Stomach (tissue), 8 donors: ENCODE measurements at regions not wholly inside any gene's neighbourhood (a gene's known extent, or its start where the extent isn't known, plus 50 kb on each side); places are given as distances from the start of the nearest gene placed in this dataset.
A peak's percentile ranks its signal among the peaks of the same experiment; 100 is the strongest.

Source experiments
- DNase-seq, 2 donors: peaks; one replicate each; pipeline versions ENCODE4 v3.0.0 to v3.0.0-alpha.2; 2013 to 2019
- H3K27ac ChIP-seq, 5 donors: fragments of 200-600 bp in 4 of 5; sonication (generic) in 4 of 5; one replicate each; pipeline ENCODE4 v1.5.1; 2013 to 2019; ENCODE audit warnings: mild to moderate bottlenecking in 1 of 5, moderate library complexity in 1 of 5
- H3K27me3 ChIP-seq, 3 donors: fragments of 200-600 bp; sonication (generic); one replicate each; pipeline ENCODE4 v1.5.1; 2017 to 2019; ENCODE audit warnings: mixed run types in 1 of 3
- H3K36me3 ChIP-seq, 4 donors: fragments of 200-600 bp; sonication (generic); 1 replicate in 3 of 4; 2 replicates in 1 of 4; pipeline ENCODE4 v1.5.1; 2016 to 2019
- H3K4me1 ChIP-seq, 4 donors: fragments of 200-600 bp; sonication (generic); one replicate each; pipeline ENCODE4 v1.5.1; 2016 to 2019
- H3K4me3 ChIP-seq, 4 donors: fragments of 200-600 bp; sonication (generic) in 3 of 4; one replicate each; pipeline ENCODE4 v1.5.1; 2016 to 2019; ENCODE audit warnings: mild to moderate bottlenecking in 1 of 4
- H3K9me3 ChIP-seq, 4 donors: fragments of 200-600 bp; sonication (generic); one replicate each; pipeline ENCODE4 v1.5.1; 2016 to 2019
- EP300 ChIP-seq: sonication (generic); formaldehyde crosslinking; IDR thresholded peaks from one replicate; pipeline ENCODE4 v1.6.1; 2017; ENCODE audit warnings: antibody characterized with exemption
- POLR2A ChIP-seq, 4 donors: fragments of 450-650 bp; IDR thresholded peaks; one replicate each; pipeline ENCODE4 v1.6.1; 2016; ENCODE audit warnings: antibody characterized with exemption in 4 of 4, control low read depth in 2 of 4, mild to moderate bottlenecking in 1 of 4, moderate library complexity in 1 of 4
- POLR2AphosphoS5 ChIP-seq, 3 donors: sonication (generic); formaldehyde crosslinking; IDR thresholded peaks; one replicate each; pipeline ENCODE4 v1.6.1; 2016; ENCODE audit warnings: antibody characterized with exemption in 3 of 3
- WGBS, 5 donors: extraction: QIAGEN DNeasy Blood & Tissue Kit in 3 of 5; methylation state at CpG; one replicate each; pipeline versions ENCODE4 v1.1.5 to v1.1.7; 2013 to 2018; 5-methylcytosine and 5-hydroxymethylcytosine counted together
- intact Hi-C: fragments of 100-400 bp; cut with DNase I; formaldehyde crosslinking; loops from one replicate; pipeline ENCODE4 v1.15.1; 2023; ENCODE audit warnings: low total_unique reads
- TF ChIP-seq, protein P1 (sequence below), 7 experiments: fragments of 450-650 bp in 4 of 7; fragments of 200-600 bp in 3 of 7; sonication (generic) in 3 of 7; IDR thresholded peaks; one replicate each; pipeline ENCODE4 v1.5.1; 2016 to 2019; ENCODE audit warnings: antibody characterized with exemption in 7 of 7, control low read depth in 2 of 7, mild to moderate bottlenecking in 1 of 7
- donor health status: healthy with polysubstance abuse.
- donor health status: Bipolar disorder and iron deficiency.
- donor health status: healthy.

DNA sequence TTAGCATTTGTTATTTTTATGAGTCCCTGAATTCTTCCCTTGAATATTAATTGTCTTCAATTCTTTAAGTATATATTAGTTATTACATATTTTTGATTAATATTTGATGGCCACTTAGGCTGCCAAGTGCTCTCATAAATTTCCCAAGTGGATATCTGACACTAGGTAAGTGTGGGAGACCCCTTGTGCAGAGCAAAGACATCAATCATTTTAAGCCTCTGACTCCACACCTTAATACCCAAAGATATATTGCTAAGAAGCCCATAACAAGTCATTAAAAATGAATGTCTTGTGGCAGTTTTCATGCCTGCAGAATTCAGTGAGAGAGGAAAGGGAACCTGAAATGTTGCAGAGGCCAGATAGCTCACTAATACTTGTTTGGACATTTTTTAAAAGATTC, 58.4 kb upstream of the PROX1 start:
- TF ChIP-seq, protein P1, sequence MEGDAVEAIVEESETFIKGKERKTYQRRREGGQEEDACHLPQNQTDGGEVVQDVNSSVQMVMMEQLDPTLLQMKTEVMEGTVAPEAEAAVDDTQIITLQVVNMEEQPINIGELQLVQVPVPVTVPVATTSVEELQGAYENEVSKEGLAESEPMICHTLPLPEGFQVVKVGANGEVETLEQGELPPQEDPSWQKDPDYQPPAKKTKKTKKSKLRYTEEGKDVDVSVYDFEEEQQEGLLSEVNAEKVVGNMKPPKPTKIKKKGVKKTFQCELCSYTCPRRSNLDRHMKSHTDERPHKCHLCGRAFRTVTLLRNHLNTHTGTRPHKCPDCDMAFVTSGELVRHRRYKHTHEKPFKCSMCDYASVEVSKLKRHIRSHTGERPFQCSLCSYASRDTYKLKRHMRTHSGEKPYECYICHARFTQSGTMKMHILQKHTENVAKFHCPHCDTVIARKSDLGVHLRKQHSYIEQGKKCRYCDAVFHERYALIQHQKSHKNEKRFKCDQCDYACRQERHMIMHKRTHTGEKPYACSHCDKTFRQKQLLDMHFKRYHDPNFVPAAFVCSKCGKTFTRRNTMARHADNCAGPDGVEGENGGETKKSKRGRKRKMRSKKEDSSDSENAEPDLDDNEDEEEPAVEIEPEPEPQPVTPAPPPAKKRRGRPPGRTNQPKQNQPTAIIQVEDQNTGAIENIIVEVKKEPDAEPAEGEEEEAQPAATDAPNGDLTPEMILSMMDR (IDR thresholded peaks at IDR 0.05), result no peak
- TF ChIP-seq EP300 (no peak), POLR2AphosphoS5 (IDR thresholded peaks at IDR 0.05) (no peak), POLR2A (IDR thresholded peaks at IDR 0.05) (no peak)
- peaks cover 0 to 4% (median 2%) of the 10 kb centered on the region in 4 donors for H3K4me1 ChIP-seq
- DNase-seq, result no peak
- no peak overlapping the region for H3K4me3 ChIP-seq
- no peaks in the 10 kb centered on the region for H3K9me3 ChIP-seq
- H3K27me3 ChIP-seq, result no peaks in the 10 kb centered on the region
- no peak overlapping the region for H3K27ac ChIP-seq
- intact Hi-C loops, result no loop called here
- H3K36me3 ChIP-seq, result no peaks in the 10 kb centered on the region

DNA sequence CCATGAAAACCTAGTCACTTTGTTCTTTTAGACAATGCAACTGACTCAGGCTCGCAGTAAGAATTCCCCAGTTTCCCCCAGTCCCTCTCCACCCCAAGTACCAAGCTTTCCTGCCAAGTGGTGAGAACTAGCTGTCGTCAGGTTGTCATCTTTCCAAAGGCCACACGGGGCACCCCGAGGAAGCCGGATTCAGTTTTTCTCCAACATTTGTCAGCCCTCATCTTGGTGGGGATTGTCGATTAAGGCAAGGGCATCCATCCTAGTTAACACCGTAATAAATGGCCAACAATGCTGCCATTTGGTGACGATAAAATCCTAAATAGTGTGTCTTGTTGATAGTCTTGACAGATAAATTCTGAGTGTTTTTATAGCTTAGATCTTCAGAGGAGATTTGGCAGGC, 55.9 kb upstream of the PROX1 start:
- no peaks in the 10 kb centered on the region for H3K36me3 ChIP-seq
- 53 to 67% (median 61%) methylated on average over 8 of the region's 8 CpGs for WGBS, 5 donors
- no peak overlapping the region for H3K4me3 ChIP-seq
- no peaks in the 10 kb centered on the region for H3K9me3 ChIP-seq
- H3K27ac ChIP-seq, result no peak overlapping the region
- no peak for DNase-seq
- TF ChIP-seq POLR2A (IDR thresholded peaks at IDR 0.05), result no peak
- TF ChIP-seq EP300, result no peak
- no peak for TF ChIP-seq POLR2AphosphoS5 (IDR thresholded peaks at IDR 0.05)
- TF ChIP-seq, protein P1 (IDR thresholded peaks at IDR 0.05), result no peak
- intact Hi-C loops, result no loop called here
- H3K27me3 ChIP-seq, result no peaks in the 10 kb centered on the region
- H3K4me1 ChIP-seq, result peaks cover 0 to 11% (median 3%) of the 10 kb centered on the region in 4 donors

DNA sequence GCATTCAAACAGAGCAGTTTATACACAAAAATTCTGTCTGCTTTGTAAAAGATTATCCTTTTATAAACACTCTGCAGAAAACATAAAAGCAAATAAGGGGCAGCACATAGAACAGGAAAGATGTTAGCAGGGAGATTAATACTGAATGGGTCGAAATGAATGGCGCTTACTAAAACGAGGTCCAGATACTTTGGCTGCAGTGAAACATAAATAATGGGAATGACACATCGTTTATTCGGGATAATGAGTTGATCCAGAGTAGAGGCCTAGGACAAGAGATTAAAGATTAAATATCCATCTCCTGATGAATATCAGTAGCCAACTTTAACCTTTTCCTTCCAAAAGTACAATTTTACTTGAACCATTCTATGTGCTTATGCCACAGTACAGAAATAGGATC, 54.4 kb upstream of the PROX1 start:
- intact Hi-C loops, result no loop called here
- no peak for DNase-seq
- WGBS, 5 donors, result 51 to 69% (median 55%) methylated on average over 5 of the region's 5 CpGs
- no peaks in the 10 kb centered on the region for H3K36me3 ChIP-seq
- H3K27ac ChIP-seq, result no peak overlapping the region
- H3K4me3 ChIP-seq, result no peak overlapping the region
- peaks cover 0 to 11% (median 3%) of the 10 kb centered on the region in 4 donors for H3K4me1 ChIP-seq
- H3K9me3 ChIP-seq, result no peaks in the 10 kb centered on the region
- no peaks in the 10 kb centered on the region for H3K27me3 ChIP-seq
- TF ChIP-seq, protein P1 (IDR thresholded peaks at IDR 0.05), result no peak
- TF ChIP-seq POLR2AphosphoS5 (IDR thresholded peaks at IDR 0.05) (no peak), POLR2A (IDR thresholded peaks at IDR 0.05) (no peak)

DNA sequence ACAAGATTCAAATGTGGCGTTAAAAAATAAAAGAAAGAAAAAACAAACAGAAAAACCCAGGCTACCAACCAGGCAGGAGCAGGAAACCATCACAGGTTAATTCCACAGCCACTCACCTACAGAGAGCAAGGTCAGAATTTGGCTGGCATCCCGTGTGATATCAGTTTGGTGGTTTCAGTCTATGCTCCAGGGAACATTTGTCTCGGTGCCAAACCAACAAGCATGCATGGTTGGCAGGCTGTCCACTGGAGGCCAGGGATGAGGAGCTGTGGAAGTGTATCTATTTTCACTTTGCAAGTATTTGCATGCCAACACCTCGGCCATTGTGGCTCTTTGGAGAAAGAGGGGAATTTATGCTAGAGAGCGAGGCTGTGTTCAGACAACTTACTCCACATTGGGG, 53.1 kb upstream of the PROX1 start:
- H3K4me1 ChIP-seq, result peaks cover 0 to 11% (median 3%) of the 10 kb centered on the region in 4 donors
- TF ChIP-seq POLR2AphosphoS5 (IDR thresholded peaks at IDR 0.05) (peak in 2 of 3 donors; percentile 63 to 75), EP300 (no peak), POLR2A (IDR thresholded peaks at IDR 0.05) (no peak)
- H3K27me3 ChIP-seq, result no peaks in the 10 kb centered on the region
- no peaks in the 10 kb centered on the region for H3K36me3 ChIP-seq
- 25 to 45% (median 41%) methylated on average over 5 of the region's 5 CpGs for WGBS, 5 donors
- no peak overlapping the region for H3K27ac ChIP-seq
- H3K9me3 ChIP-seq, result no peaks in the 10 kb centered on the region
- intact Hi-C loops, result no loop called here
- no peak overlapping the region for H3K4me3 ChIP-seq
- peak; percentile 9 to 92 for DNase-seq

DNA sequence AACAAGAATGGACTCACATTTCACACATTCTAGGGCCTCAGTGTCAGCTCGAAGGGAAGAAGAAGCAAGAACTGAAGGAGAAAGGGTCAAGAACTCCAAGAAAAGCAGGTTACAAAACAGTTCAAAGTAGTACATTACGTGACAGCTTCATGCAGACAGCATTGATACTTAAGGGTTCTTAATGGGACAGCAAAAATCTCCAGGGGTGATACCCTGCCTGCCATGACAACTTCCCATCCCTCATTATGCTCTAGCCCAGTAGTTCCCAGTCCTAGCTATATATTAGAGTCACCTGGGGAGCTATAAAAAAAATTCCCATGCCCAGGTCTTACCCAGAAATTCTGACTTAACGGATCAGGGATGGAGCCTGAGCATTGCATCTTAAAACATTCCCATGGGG, 51.2 kb upstream of the PROX1 start:
- no peak for DNase-seq
- WGBS, 5 donors, result 79 to 89% (median 86%) methylated on average over 3 of the region's 3 CpGs
- TF ChIP-seq EP300 (no peak), POLR2A (IDR thresholded peaks at IDR 0.05) (no peak), POLR2AphosphoS5 (IDR thresholded peaks at IDR 0.05) (no peak)
- TF ChIP-seq, protein P1 (IDR thresholded peaks at IDR 0.05), result no peak

More for the DNA sequence above, 51.2 kb upstream of the PROX1 start:
- no peaks in the 10 kb centered on the region for H3K9me3 ChIP-seq
- no peak overlapping the region for H3K27ac ChIP-seq
- no peak overlapping the region for H3K4me3 ChIP-seq
- no peaks in the 10 kb centered on the region for H3K36me3 ChIP-seq
- H3K4me1 ChIP-seq, result peaks cover 0 to 11% (median 3%) of the 10 kb centered on the region in 4 donors
- intact Hi-C loops, result no loop called here
- H3K27me3 ChIP-seq, result no peaks in the 10 kb centered on the region
